Gastroesophageal sphincter (tissue), 4 donors: ENCODE measurements at regions not wholly inside any gene's neighbourhood (a gene's known extent, or its start where the extent isn't known, plus 50 kb on each side); places are given as distances from the start of the nearest gene placed in this dataset.

Source experiments
- ATAC-seq: fragments of 150-250 bp; one replicate; pipeline ENCODE4 v1.9.1; 2016; ENCODE audit warnings: mild to moderate bottlenecking, moderate library complexity
- H3K27ac ChIP-seq, 4 donors: fragments of 200-600 bp; sonication (generic) in 3 of 4; 1 replicate in 3 of 4; 2 replicates in 1 of 4; pipeline ENCODE4 v1.5.1; 2016 to 2019
- H3K27me3 ChIP-seq: fragments of 200-600 bp; sonication (generic); one replicate; pipeline ENCODE4 v1.5.1; 2019
- H3K36me3 ChIP-seq, 2 donors: fragments of 200-600 bp; sonication (generic); one replicate each; pipeline ENCODE4 v1.5.1; 2019; ENCODE audit warnings: control low read depth in 1 of 2
- H3K4me1 ChIP-seq, 3 donors: fragments of 200-600 bp; sonication (generic); 1 replicate in 2 of 3; 2 replicates in 1 of 3; pipeline ENCODE4 v1.5.1; 2016 to 2019; ENCODE audit warnings: control low read depth in 2 of 3
- H3K4me3 ChIP-seq, 2 donors: fragments of 200-600 bp; sonication (generic); one replicate each; pipeline ENCODE4 v1.5.1; 2019; ENCODE audit warnings: mild to moderate bottlenecking in 1 of 2, moderate library complexity in 1 of 2
- H3K9me3 ChIP-seq, 3 donors: fragments of 200-600 bp; sonication (generic); one replicate each; pipeline ENCODE4 v1.5.1; 2017 to 2019; ENCODE audit warnings: control low read depth in 2 of 3
- EP300 ChIP-seq: sonication (generic); formaldehyde crosslinking; IDR thresholded peaks from one replicate; pipeline ENCODE4 v1.6.1; 2017; ENCODE audit warnings: antibody characterized with exemption, mild to moderate bottlenecking
- POLR2A ChIP-seq, 2 donors: fragments of 450-650 bp; IDR thresholded peaks; one replicate each; pipeline ENCODE4 v1.6.1; 2017; ENCODE audit warnings: antibody characterized with exemption in 2 of 2, mild to moderate bottlenecking in 2 of 2, moderate library complexity in 1 of 2
- POLR2AphosphoS5 ChIP-seq: sonication (generic); formaldehyde crosslinking; IDR thresholded peaks from one replicate; pipeline ENCODE4 v1.6.1; 2017; ENCODE audit warnings: antibody characterized with exemption
- WGBS, 2 donors: methylation state at CpG; one replicate each; pipeline ENCODE4 v1.1.5; 2018; ENCODE audit warnings: low coverage in 1 of 2; 5-methylcytosine and 5-hydroxymethylcytosine counted together
- TF ChIP-seq, protein P1 (sequence below), 4 experiments: fragments of 200-600 bp in 2 of 4; fragments of 450-650 bp in 2 of 4; sonication (generic) in 1 of 4; IDR thresholded peaks; one replicate each; pipeline ENCODE4 v1.5.1; 2017 to 2019; ENCODE audit warnings: antibody characterized with exemption in 4 of 4, mild to moderate bottlenecking in 2 of 4, moderate library complexity in 2 of 4

DNA sequence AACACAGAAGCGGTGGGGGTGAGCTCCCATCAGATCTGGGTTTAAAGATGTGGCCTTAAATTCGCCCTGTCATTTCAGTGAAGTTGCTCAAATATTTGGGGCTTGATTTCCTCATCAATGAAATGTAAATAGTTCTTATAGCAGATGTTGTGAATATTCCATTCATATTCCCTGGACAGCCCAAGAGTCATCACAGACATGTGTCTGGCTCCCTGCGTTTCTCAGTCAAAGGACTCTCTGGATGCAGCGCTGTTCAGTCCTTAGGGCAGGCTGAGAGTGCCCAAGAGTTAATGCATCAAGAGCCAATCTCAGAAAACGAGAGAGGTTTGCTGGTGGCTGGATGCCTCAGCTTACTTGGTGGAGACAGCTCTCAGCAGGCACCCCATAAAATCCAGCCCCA, 475.5 kb upstream of the VSTM2A start:
- TF ChIP-seq, protein P1, sequence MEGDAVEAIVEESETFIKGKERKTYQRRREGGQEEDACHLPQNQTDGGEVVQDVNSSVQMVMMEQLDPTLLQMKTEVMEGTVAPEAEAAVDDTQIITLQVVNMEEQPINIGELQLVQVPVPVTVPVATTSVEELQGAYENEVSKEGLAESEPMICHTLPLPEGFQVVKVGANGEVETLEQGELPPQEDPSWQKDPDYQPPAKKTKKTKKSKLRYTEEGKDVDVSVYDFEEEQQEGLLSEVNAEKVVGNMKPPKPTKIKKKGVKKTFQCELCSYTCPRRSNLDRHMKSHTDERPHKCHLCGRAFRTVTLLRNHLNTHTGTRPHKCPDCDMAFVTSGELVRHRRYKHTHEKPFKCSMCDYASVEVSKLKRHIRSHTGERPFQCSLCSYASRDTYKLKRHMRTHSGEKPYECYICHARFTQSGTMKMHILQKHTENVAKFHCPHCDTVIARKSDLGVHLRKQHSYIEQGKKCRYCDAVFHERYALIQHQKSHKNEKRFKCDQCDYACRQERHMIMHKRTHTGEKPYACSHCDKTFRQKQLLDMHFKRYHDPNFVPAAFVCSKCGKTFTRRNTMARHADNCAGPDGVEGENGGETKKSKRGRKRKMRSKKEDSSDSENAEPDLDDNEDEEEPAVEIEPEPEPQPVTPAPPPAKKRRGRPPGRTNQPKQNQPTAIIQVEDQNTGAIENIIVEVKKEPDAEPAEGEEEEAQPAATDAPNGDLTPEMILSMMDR (IDR thresholded peaks at IDR 0.05) = no peak
- no peak for TF ChIP-seq POLR2A (IDR thresholded peaks at IDR 0.05)
- TF ChIP-seq EP300 = no peak
- no peak for TF ChIP-seq POLR2AphosphoS5
- H3K4me1 ChIP-seq = no peaks in the 10 kb centered on the region
- no peaks in the 10 kb centered on the region for H3K9me3 ChIP-seq
- no peak overlapping the region for H3K27ac ChIP-seq
- H3K36me3 ChIP-seq = no peaks in the 10 kb centered on the region
- H3K27me3 ChIP-seq = no peaks in the 10 kb centered on the region
- 71 to 83% methylated on average over 1 to 3 of the region's 5 CpGs for WGBS, 2 donors
- ATAC-seq = no peak
- H3K4me3 ChIP-seq = no peak overlapping the region

DNA sequence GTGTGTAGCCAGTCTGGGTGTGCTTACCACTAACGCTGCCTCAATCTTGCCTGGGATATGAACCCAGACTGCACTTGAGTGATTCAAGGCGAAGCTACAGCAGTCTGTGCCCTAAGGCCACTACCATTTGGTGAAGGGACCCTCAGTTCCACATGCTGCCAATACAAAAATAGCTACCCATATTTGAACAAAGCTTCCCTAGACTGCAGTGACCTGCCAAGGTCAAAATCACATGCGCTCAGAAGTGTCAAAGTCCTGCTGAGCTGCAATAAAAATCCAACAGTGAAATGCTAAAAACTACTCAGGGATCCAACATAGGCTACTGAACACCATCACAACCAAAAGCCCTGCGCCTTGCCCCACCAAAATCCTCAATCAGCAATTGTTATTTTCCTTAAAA, 472.3 kb upstream of the VSTM2A start:
- WGBS, 2 donors = 84 to 100% methylated on average over 1 to 2 of the region's 4 CpGs
- Histone ChIP-seq H3K27me3 (no peaks in the 10 kb centered on the region), H3K9me3 (no peaks in the 10 kb centered on the region), H3K4me3 (no peak overlapping the region), H3K36me3 (no peaks in the 10 kb centered on the region), H3K4me1 (no peaks in the 10 kb centered on the region), H3K27ac (no peak overlapping the region)
- TF ChIP-seq, protein P1 (IDR thresholded peaks at IDR 0.05) = no peak
- TF ChIP-seq POLR2AphosphoS5 (no peak), POLR2A (IDR thresholded peaks at IDR 0.05) (no peak), EP300 (no peak)
- ATAC-seq = no peak

DNA sequence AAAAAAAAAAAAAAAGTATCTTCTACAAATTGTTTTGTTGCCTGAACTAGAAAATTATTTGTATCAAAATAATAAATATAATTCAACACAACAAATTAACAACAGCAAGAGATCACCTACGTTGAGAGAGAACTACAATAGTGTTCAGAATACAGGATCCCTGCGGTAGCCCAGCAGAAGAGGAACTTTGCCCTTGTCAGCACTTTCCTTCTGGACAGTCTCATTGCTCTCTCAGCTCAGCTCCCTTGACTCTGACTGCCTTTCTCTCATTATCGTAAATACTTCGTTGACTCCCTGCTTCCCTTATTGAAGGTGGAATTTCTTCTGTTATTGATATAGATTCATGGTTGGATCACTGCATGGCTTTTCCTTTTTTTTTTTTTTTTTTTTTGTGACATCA, 469.5 kb upstream of the VSTM2A start:
- TF ChIP-seq, protein P1 (IDR thresholded peaks at IDR 0.05) = no peak
- no peak for TF ChIP-seq EP300
- Histone ChIP-seq H3K27me3 (no peaks in the 10 kb centered on the region), H3K9me3 (no peaks in the 10 kb centered on the region), H3K4me3 (no peak overlapping the region), H3K27ac (no peak overlapping the region), H3K36me3 (no peaks in the 10 kb centered on the region), H3K4me1 (no peaks in the 10 kb centered on the region)
- WGBS, 2 donors = 40 to 61% methylated on average over 3 to 4 of the region's 4 CpGs
- no peak for ATAC-seq

DNA sequence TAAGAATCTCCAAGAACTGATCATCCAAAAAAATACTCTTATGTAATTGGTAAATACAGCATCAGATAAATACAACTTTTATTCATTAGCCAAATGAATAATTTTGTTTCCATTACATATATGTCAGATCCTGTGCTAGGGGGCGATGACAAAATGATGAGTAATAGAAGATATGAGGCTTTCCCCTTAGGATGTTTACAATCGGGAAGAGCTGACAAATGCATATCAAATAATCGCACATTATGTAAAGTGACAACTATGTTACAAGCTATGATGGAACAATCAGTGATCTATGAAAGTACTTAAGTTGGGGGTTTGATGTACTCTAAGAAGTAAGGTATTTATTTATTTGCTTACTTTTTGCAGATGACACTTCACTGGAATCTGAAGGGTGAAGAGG, 465.6 kb upstream of the VSTM2A start:
- Histone ChIP-seq H3K27me3 (no peaks in the 10 kb centered on the region), H3K9me3 (no peaks in the 10 kb centered on the region), H3K4me3 (no peak overlapping the region), H3K27ac (no peak overlapping the region), H3K4me1 (no peaks in the 10 kb centered on the region), H3K36me3 (no peaks in the 10 kb centered on the region)
- TF ChIP-seq POLR2AphosphoS5 = no peak
- TF ChIP-seq, protein P1 (IDR thresholded peaks at IDR 0.05) = no peak
- TF ChIP-seq POLR2A (IDR thresholded peaks at IDR 0.05) = no peak
- TF ChIP-seq EP300 = no peak
- ATAC-seq = no peak
- WGBS, 2 donors = 63 to 76% methylated on average over 1 to 3 of the region's 3 CpGs

DNA sequence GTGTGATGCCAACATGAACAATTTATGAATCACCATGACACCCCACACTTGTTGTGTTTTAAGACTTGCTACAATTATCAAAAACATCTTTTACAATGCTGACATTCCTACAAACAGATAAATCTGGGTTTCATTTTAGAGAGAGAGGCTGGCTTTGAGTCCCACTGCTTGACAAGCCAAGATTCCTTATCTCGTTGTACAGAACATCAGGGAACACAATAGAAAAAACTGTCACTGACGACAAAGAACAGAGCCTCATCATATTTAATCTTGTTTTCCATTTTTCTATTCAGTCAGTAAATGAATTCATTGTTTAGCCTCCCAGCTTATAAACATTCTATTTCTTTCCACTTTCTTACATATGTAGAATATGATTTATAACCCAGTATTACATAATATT, 461.6 kb upstream of the VSTM2A start:
- TF ChIP-seq POLR2AphosphoS5 (no peak), POLR2A (IDR thresholded peaks at IDR 0.05) (no peak), EP300 (no peak)
- TF ChIP-seq, protein P1 (IDR thresholded peaks at IDR 0.05) = no peak
- no peaks in the 10 kb centered on the region for H3K36me3 ChIP-seq
- WGBS, 2 donors = 34% methylated on average over 2 of the region's 2 CpGs

More for the DNA sequence above, 461.6 kb upstream of the VSTM2A start:
- H3K9me3 ChIP-seq = no peaks in the 10 kb centered on the region
- ATAC-seq = no peak
- no peak overlapping the region for H3K27ac ChIP-seq
- H3K27me3 ChIP-seq = no peaks in the 10 kb centered on the region
- no peaks in the 10 kb centered on the region for H3K4me1 ChIP-seq
- H3K4me3 ChIP-seq = no peak overlapping the region
